C4-2B (cell line): ENCODE measurements at regions not wholly inside any gene's neighbourhood (a gene's known extent, or its start where the extent isn't known, plus 50 kb on each side); places are given as distances from the start of the nearest gene placed in this dataset.

Experiments used
- H3K27ac ChIP-seq: fragments of 450-650 bp; 2 replicates; pipeline ENCODE4 v1.5.1; 2017
- CTCF ChIP-seq: fragments of 450-650 bp; conservative IDR thresholded peaks from 2 replicates; pipeline ENCODE4 v1.5.1; 2017; ENCODE audit warnings: mild to moderate bottlenecking
- ZFX ChIP-seq: fragments of 450-650 bp; IDR thresholded peaks from 2 replicates; pipeline ENCODE4 v1.6.1; 2017

DNA sequence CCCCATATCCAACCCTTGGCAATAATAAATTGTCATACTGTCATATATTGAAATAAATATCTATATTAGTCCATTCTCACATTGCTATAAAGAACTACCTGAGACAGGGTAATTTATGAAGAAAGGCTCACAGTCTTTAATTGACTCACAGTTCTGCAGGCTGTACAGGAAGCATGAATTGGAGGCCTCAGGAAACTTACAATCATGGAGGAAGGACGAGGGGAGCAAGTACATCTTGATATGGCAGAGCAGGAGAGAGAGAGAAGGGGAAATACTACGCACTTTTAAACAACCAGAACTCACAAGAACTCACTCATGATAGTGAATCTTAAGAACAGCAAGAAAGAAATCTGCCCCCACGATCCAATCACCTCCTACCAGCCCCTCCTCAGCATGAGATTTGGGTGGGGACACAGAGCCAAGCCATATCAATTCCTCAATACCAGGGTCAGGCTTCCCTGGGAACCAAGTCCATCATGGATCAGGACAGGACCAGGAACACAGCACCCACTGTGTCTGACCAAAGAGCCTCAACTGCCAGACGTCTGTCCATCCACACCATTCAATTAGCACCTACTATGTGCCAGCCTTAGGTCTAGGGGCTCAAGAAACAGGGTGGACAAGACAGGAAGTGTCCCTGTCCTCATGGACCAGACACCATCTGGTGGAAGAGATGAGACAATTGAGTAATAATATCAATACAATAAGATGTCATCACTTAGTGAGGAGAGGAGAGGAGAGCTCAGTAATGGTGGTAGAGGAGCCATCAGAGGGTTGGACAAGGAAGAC is 56.9 kb upstream of the TOP3B start:
- H3K27ac ChIP-seq = no peak overlapping the region
- no peak for TF ChIP-seq ZFX
- no peak for TF ChIP-seq CTCF

DNA sequence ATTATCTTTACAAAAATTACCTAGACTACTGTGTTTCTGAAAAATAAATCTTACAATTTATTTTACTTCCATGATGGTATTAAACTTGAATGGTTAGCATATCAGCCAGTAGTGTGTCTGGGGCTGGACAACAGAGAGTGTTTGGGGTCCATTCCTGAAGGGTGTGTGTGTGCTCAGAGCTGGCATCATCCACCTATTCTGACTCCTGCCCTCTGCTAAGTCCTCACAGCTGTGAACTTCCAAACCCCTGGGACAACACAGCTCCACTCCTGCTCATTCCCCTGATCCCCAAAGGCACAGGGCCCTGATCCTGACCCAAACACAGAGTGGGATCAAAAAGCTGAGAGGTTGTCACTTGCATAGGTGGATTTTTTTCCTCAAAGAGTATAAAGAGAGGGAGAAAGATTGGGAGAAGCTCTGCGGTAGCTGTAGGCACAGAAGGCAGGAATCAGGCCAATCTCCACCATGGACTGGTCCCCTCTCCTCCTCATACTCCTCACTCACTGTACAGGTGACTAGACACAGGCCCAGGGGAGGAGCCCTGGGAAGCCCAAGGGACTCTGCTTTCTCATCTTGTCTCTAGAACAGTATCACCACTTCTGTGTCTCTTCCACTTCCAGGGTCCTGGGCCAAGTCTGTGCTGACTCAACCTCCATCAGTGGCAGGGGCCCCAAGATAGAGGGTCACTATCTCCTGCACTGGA is 55.7 kb upstream of the TOP3B start:
- no peak for TF ChIP-seq CTCF
- TF ChIP-seq ZFX = no peak
- H3K27ac ChIP-seq = no peak overlapping the region

- no peak overlapping the region for H3K27ac ChIP-seq
- TF ChIP-seq ZFX (no peak), CTCF (no peak)
Observed at GRCh38 chr22:22037740-22038139, 55.2 kb upstream of the TOP3B start.

GRCh38 chr22:22037229-22037628 is 54.6 kb upstream of the TOP3B start:
- no peak for TF ChIP-seq ZFX
- no peak for TF ChIP-seq CTCF
- no peak overlapping the region for H3K27ac ChIP-seq

DNA sequence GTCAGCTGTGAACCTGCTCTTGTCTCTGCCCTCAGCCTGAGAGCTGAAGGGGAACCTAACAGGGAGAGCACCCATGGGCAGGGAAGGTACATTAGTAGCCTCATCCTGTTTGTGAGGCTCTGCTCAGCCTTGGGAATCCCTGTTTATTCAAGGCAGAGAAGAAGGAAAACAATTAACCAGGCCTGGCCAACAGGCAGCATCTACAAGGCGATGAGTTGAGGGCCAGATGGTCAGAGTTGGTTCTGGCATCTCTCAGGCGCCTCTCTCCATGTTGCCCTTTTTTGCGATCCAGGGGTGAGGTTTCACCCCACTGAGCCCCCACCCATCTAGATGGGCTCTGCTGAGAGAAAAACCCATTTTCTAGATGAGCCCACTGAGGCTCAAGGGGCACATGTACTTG is 54.0 kb upstream of the TOP3B start:
- no peak overlapping the region for H3K27ac ChIP-seq
- TF ChIP-seq CTCF (no peak), ZFX (no peak)

DNA sequence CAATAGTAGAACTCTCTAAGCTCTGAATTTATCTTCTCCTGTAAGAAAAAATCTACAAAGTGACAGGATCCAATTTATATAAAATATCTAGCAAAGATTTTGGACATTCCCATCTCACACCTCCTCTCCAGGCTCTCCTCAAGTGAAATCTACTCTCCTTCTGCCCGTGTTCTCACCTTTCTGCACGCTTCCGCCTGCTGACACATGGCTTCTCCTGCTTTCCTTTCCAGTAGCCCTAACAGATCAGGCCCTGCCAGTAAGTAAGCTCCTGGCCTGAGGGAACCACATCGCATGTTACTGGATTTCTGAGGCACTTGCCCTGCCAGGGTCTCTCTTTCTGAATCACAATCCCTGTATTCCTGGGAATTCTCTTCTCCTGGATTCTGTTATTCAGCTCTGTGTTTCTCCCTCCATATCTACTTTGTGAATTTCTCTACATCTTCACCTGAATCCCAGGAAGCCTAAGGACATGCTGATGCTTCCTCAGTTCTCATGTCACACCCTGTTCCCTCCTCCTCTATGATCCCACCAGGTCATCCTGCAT is 53.3 kb upstream of the TOP3B start:
- no peak for TF ChIP-seq ZFX
- TF ChIP-seq CTCF = no peak
- H3K27ac ChIP-seq = no peak overlapping the region

DNA sequence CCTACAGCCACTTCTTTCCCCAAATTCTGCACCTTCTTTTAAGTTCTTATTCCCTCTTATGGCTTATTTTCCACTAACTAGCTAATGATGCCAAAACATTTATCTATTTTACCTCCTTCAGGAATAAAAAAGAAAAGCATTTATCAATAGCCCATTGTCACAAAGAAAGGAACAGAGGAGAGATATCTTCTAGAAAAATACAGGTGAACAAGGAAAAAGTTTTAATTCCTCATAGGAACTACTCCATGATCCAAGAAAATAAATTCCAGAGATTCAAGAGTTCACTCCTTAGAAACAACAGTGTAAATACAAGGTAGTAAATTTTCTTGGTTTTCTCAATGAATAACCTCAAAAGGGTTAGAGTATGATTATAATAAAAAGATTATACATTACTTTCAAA is 52.6 kb upstream of the TOP3B start:
- no peak overlapping the region for H3K27ac ChIP-seq
- TF ChIP-seq ZFX (no peak), CTCF (no peak)
